ENCODE measurements at regions not wholly inside any gene's neighbourhood (a gene's known extent, or its start where the extent isn't known, plus 50 kb on each side); places are given as distances from the start of the nearest gene placed in this dataset.

DNA sequence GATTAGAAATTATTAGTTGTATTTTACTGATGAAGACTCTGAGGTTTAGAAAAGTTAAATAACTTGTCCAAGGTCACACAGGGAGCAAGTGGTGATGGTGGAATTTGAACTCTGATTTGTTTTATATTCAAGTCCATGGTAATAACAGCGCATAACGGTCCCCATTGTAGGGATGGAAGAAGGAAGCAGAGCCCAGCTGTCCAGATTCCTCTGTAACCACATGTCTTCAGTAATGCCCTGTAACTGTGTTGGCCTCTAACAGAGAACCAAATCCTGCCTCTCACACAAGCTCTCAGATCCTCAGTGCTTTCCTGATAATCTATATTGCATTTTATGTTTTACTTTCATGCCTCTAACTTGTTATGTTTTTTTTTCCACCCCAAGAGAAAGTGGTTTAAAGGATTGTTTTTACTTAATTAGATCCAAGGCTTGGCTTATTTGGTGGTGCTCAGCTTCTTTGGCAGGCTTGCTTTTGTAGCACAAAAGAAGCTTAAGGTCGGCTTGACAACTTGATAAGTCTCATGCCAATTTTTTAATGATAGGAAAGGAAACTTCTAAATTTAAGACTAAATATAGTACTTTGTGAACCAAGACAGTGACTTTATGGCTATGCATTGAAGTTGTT, 105.1 kb upstream of the SEL1L start:
- TF ChIP-seq, protein P1, sequence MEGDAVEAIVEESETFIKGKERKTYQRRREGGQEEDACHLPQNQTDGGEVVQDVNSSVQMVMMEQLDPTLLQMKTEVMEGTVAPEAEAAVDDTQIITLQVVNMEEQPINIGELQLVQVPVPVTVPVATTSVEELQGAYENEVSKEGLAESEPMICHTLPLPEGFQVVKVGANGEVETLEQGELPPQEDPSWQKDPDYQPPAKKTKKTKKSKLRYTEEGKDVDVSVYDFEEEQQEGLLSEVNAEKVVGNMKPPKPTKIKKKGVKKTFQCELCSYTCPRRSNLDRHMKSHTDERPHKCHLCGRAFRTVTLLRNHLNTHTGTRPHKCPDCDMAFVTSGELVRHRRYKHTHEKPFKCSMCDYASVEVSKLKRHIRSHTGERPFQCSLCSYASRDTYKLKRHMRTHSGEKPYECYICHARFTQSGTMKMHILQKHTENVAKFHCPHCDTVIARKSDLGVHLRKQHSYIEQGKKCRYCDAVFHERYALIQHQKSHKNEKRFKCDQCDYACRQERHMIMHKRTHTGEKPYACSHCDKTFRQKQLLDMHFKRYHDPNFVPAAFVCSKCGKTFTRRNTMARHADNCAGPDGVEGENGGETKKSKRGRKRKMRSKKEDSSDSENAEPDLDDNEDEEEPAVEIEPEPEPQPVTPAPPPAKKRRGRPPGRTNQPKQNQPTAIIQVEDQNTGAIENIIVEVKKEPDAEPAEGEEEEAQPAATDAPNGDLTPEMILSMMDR (IDR thresholded peaks at IDR 0.05) = no peak
- TF ChIP-seq POLR2A (IDR thresholded peaks at IDR 0.05; ENCODE audit: low read length) = no peak
- no peak for TF ChIP-seq POLR2AphosphoS2 (conservative IDR thresholded peaks at IDR 0.05; ENCODE audit: low read length)
- TF ChIP-seq NFE2L2 (conservative IDR thresholded peaks at IDR 0.05; ENCODE audit: low read length) = no peak
- no peak for TF ChIP-seq MAFK (IDR thresholded peaks at IDR 0.05; ENCODE audit: partially characterized antibody)
- TF ChIP-seq, protein P2, sequence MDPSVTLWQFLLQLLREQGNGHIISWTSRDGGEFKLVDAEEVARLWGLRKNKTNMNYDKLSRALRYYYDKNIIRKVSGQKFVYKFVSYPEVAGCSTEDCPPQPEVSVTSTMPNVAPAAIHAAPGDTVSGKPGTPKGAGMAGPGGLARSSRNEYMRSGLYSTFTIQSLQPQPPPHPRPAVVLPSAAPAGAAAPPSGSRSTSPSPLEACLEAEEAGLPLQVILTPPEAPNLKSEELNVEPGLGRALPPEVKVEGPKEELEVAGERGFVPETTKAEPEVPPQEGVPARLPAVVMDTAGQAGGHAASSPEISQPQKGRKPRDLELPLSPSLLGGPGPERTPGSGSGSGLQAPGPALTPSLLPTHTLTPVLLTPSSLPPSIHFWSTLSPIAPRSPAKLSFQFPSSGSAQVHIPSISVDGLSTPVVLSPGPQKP (IDR thresholded peaks at IDR 0.05; ENCODE audit: low read depth, low read length) = no peak
- no peak for TF ChIP-seq SREBF2 (IDR thresholded peaks at IDR 0.05)
- TF ChIP-seq BHLHE40 (IDR thresholded peaks at IDR 0.05; ENCODE audit: low read depth, low read length) = no peak
- no peak for TF ChIP-seq HOXB13 (CRISPR knock-in tag; IDR thresholded peaks at IDR 0.05; ENCODE audit: low read depth)
